GM18499 (cell line): ENCODE measurements at regions not wholly inside any gene's neighbourhood (a gene's known extent, or its start where the extent isn't known, plus 50 kb on each side); places are given as distances from the start of the nearest gene placed in this dataset.
A peak's percentile ranks its signal among the peaks of the same experiment; 100 is the strongest.

Source experiments
- ATAC-seq: cut with Tn5 transposase; IDR thresholded peaks from one replicate; pipeline ENCODE4 v1.9.1; 2021; ENCODE audit warnings: moderate number of reproducible peaks; ENCODE audit not compliant: insufficient read depth, unreplicated experiment

DNA sequence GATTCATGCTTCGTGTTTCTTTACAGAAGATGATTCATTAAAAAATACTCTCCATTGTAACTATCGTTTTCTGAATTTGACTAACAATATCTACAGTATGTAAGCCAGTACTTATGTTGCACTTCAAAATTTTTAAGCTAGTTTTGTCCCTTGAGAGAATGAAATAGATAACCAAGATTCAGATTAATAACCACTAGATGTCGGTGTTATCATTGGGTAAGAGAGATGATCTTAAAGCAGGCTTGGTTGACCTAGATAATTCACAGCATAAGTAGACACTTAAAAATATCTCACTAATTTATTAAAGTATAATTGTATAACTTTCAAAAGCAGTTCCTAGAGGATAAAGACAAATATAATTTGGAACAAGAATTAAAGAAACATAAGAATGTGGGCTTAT lies 430.9 kb downstream of the C4orf33 start:
- ATAC-seq, result no peak

GRCh38 chr4:129531253-129531652 lies 435.3 kb downstream of the C4orf33 start:
- no peak for ATAC-seq

GRCh38 chr4:129532573-129532972 lies 436.6 kb downstream of the C4orf33 start:
- ATAC-seq, result peak; percentile 77

DNA sequence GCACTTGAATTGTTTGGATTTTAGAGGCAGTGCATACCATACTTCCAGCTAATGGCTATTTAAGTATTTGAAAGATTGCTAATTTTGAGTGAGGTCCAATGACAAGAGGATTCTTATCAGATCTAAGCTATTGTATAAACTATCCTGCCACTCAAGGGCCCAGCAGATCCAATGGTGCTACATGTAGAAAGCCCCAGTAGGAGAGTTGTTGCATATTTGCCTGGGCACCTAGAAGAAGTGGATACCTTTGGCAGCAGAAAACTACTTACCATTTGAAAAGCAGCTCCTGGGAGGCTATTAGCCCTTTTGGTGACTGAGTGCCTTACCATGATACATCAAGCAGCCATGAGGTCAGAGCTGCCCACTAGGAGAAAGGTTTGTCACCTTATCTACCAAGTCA lies 447.3 kb downstream of the C4orf33 start:
- no peak for ATAC-seq

- no peak for ATAC-seq
Observed at GRCh38 chr4:129545599-129546278, 449.8 kb downstream of the C4orf33 start.

DNA sequence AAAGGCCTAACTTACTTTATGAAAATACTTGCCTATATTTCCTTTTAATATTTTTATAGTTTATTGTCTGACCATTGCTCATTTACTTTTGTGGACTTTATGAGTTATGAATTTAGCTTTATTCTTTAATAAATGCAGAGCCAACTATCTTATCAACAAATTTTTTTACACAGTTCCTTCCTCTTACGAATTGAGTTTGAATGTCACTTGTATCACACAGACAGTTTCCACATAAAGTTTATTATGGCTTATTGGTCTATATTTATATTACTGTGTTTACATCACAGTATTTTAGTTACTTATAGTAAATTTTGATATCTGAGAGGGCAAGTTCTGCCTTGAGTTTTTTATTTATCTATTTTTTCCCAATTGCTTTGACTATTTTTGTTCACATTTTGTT lies 450.6 kb downstream of the C4orf33 start:
- ATAC-seq, result no peak

- ATAC-seq, result no peak
Observed at GRCh38 chr4:129550281-129550785, 454.4 kb downstream of the C4orf33 start.

DNA sequence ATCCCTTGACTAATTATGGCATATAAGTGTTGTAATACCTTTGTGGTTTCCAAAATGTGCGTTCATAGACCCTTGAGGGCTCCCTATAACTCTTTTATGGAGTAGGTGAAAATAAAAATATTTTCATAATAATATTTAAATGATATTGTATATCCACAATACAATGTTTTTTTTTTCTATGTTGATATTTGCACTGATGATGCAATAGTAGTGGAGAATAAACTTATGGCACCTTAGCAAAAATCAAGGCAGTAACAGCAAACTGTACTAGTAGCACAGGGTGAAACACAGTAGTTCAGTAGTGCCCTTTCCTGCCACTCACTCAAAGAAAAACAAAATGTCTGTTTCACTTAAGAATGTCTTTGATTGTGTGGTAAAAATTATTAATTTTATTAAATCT lies 465.3 kb downstream of the C4orf33 start:
- ATAC-seq, result no peak

DNA sequence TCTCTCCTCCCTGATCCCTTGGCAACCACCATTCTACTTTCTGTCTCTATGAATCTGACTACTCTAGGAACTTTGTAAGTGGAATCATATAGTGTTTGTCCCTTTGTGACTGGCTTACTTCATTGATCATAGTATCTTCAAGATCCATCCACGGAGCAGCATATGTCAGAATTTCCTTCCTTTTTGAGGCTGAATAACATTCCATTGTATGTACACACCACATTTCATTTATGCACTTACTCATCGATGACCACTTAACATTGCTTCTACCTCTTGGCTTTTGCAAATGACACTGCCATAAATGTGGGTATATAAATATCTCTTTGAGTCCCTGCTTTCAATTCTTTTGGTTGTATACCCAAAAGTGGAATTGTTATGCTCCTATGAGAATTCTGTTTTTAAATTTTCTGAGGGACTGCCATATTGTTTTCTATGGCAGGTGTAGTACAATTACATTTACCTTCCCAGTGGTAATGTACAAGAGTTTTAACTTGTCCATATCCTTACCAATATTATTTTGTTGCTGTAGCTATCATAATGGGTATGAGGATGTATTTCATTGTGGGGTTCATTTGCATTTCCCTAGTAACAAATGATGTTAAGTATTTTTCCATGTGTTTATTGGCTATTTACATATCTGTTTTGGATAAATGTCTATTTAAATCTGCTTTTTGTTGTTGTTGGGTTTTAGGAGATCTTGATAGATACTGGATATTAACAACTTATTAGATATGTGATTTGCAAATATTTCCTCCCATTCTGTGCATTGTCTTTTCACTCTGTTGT lies 466.1 kb downstream of the C4orf33 start:
- ATAC-seq, result no peak

GRCh38 chr4:129565214-129565613 lies 469.3 kb downstream of the C4orf33 start:
- ATAC-seq, result no peak

GRCh38 chr4:129570326-129570725 lies 474.4 kb downstream of the C4orf33 start:
- ATAC-seq, result no peak

- no peak for ATAC-seq
Observed at GRCh38 chr4:129578336-129578735, 482.4 kb downstream of the C4orf33 start.

DNA sequence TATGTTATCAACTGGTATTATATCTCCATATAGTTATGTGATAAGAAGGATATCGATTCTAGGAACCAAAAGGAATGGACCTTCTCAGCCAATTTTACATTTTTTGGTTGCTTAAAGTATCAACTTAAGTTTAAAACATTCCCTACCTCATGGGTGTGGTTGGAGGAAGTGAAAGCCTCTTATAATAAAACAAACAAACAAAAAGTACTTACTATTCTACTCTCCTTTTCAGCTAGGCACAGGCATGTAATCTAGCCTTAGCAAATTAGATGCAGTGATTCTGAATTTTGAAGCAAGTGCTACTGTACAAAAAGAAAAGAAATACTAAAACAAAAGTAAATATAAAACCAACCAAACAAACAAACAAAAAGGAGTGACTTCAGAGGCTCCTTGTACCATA lies 485.4 kb downstream of the C4orf33 start:
- no peak for ATAC-seq

GRCh38 chr4:129583868-129584267 lies 487.9 kb downstream of the C4orf33 start:
- no peak for ATAC-seq

- no peak for ATAC-seq
Observed at GRCh38 chr4:129598582-129598981, 502.6 kb downstream of the C4orf33 start.

- ATAC-seq, result no peak
Observed at GRCh38 chr4:129600898-129601297, 504.9 kb downstream of the C4orf33 start.

DNA sequence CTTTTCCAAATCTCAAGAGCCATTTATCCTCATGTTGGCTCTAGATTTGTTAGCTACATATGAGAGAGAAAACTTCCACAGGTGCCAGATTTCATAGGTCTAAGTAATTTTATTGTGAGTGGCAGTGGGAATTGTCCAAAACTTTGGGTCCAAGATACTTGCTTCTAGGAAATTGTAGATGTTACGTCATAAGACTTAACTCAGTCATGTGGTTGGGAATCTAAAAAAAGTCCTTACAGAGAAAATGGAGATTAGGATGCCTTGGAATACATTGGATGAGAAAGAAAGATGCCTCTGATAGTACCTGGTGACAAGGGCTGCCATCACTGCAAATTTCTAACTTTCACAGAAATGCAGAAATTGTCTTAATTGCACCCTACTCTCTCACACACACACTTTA lies 506.5 kb downstream of the C4orf33 start:
- no peak for ATAC-seq

DNA sequence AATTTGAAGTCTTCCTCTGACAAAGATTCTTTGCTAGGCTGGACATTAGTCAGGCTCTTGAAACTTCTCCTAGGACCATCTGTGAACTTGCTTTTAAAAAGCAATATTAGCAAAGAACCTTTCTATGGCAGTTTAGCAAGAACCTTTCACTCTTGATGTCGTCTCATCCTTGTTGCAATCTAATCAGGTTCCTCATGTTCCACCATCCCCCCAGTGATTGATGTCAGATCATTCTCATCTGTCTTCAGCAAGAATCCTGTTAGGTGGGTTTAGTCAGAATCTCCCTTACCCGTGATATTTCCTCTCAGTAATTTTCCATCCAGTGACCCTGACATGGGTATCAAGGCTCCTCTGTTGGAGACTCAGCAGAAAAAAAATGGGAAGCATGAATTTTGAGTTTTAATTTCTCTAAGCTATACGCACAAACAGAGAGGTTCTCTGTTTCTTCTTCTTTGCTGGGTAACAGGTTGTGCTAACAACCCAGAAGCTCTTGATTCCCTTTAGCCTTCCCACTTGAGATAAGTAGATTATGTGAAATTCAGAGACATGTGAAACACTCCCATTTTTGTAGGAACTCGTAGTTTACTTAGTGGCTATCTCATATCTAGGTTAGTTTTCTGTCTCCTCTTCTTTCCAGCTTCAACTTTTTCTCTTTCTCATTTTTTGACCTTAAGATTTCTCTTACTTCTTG lies 507.4 kb downstream of the C4orf33 start:
- no peak for ATAC-seq

- ATAC-seq, result no peak
Observed at GRCh38 chr4:129604632-129605255, 508.8 kb downstream of the C4orf33 start.

GRCh38 chr4:129614611-129615010 lies 518.7 kb downstream of the C4orf33 start:
- ATAC-seq, result no peak

- ATAC-seq, result no peak
Observed at GRCh38 chr4:129622566-129622965, 526.6 kb downstream of the C4orf33 start.
